Left hindlimb (tissue), 1 donor: ENCODE measurements at regions not wholly inside any gene's neighbourhood (a gene's known extent, or its start where the extent isn't known, plus 50 kb on each side); places are given as distances from the start of the nearest gene placed in this dataset.
"Not testable (repeated sequence)": the region's sequence is repeated elsewhere in the genome, so short reads cannot be mapped to it uniquely, and the experiment has no call there.

Source experiments
- DNase-seq: peaks from one replicate; pipeline ENCODE4 v3.0.0-alpha.2; 2018

- DNase-seq = no peak
Observed at GRCh38 chr5:152529440-152529839, 124.4 kb upstream of the NMUR2 start.

- no peak for DNase-seq
Observed at GRCh38 chr5:152532714-152533113, 127.6 kb upstream of the NMUR2 start.

GRCh38 chr5:152534641-152535040, 129.6 kb upstream of the NMUR2 start:
- no peak for DNase-seq

GRCh38 chr5:152542741-152543140, 137.7 kb upstream of the NMUR2 start:
- DNase-seq = peak; percentile 35

GRCh38 chr5:152546493-152546892, 141.4 kb upstream of the NMUR2 start:
- DNase-seq = no peak

GRCh38 chr5:152547202-152547601, 142.1 kb upstream of the NMUR2 start:
- DNase-seq = no peak

GRCh38 chr5:152549709-152550108, 144.6 kb upstream of the NMUR2 start:
- no peak for DNase-seq

- DNase-seq = no peak
Observed at GRCh38 chr5:152551061-152551460, 146.0 kb upstream of the NMUR2 start.

GRCh38 chr5:152556784-152557183, 151.7 kb upstream of the NMUR2 start:
- DNase-seq = no peak

GRCh38 chr5:152560512-152561137, 155.5 kb upstream of the NMUR2 start:
- DNase-seq = peak; percentile 48

- no peak for DNase-seq
Observed at GRCh38 chr5:152568016-152568415, 162.9 kb upstream of the NMUR2 start.

- no peak for DNase-seq
Observed at GRCh38 chr5:152572812-152573211, 167.7 kb upstream of the NMUR2 start.

- no peak for DNase-seq
Observed at GRCh38 chr5:152584103-152584502, 179.0 kb upstream of the NMUR2 start.

- no peak for DNase-seq
Observed at GRCh38 chr5:152592416-152592815, 187.3 kb upstream of the NMUR2 start.

GRCh38 chr5:152593388-152593787, 188.3 kb upstream of the NMUR2 start:
- DNase-seq = no peak

- no peak for DNase-seq
Observed at GRCh38 chr5:152595405-152595804, 190.3 kb upstream of the NMUR2 start.

- no peak for DNase-seq
Observed at GRCh38 chr5:152599096-152599495, 194.0 kb upstream of the NMUR2 start.

- no peak for DNase-seq
Observed at GRCh38 chr5:152601806-152602732, 197.0 kb upstream of the NMUR2 start.

GRCh38 chr5:152606050-152606449, 201.0 kb upstream of the NMUR2 start:
- DNase-seq = not testable (repeated sequence)

- no peak for DNase-seq
Observed at GRCh38 chr5:152606776-152607364, 201.8 kb upstream of the NMUR2 start.

- DNase-seq = no peak
Observed at GRCh38 chr5:152607401-152608160, 202.5 kb upstream of the NMUR2 start.

GRCh38 chr5:152608458-152608857, 203.4 kb upstream of the NMUR2 start:
- DNase-seq = peak; percentile 35

- DNase-seq = no peak
Observed at GRCh38 chr5:152619756-152620155, 214.7 kb upstream of the NMUR2 start.
